ENCODE measurements at regions not wholly inside any gene's neighbourhood (a gene's known extent, or its start where the extent isn't known, plus 50 kb on each side); places are given as distances from the start of the nearest gene placed in this dataset.

- no peak for TF ChIP-seq CTCF (IDR thresholded peaks at IDR 0.05; ENCODE audit: low read depth, low read length)
- no peak for TF ChIP-seq POLR2A (IDR thresholded peaks at IDR 0.05; ENCODE audit: extremely low read depth, insufficient read length)
These were observed 341.0 kb upstream of the GATB start for GRCh38 chr4:152101556-152102435.

Measured in NB4 (cell line).